Naive thymus-derived CD4-positive, alpha-beta T cell (primary cell): ENCODE measurements at regions not wholly inside any gene's neighbourhood (a gene's known extent, or its start where the extent isn't known, plus 50 kb on each side); places are given as distances from the start of the nearest gene placed in this dataset.
"Not testable (repeated sequence)": the region's sequence is repeated elsewhere in the genome, so short reads cannot be mapped to it uniquely, and the experiment has no call there.

Source experiments
- ATAC-seq: fragments of 150-1000 bp; cut with Tn5 transposase; 2 replicates; pipeline ENCODE4 v1.10.0; 2021; ENCODE audit warnings: mild to moderate bottlenecking, moderate library complexity
- CTCF ChIA-PET: fragments of 350-600 bp; sonication (Branson Sonifier 250); formaldehyde crosslinking; loops from one replicate; lab custom pipeline; 2021; ENCODE audit warnings: antibody characterized with exemption; lab: Charles Lee
- POLR2A ChIA-PET: fragments of 350-600 bp; sonication (Branson Sonifier 250); formaldehyde crosslinking; loops from one replicate; lab custom pipeline; 2021; ENCODE audit warnings: antibody characterized with exemption, inconsistent platforms; lab: Charles Lee
- DNase-seq, 9 donors: peaks; one replicate each; pipeline versions ENCODE4 v3.0.0 to v3.0.0-alpha.2; 2020 to 2022; ENCODE audit warnings: mixed read lengths in 1 of 9
- H3K27ac ChIP-seq: one replicate; pipeline ENCODE4 v1.7.0; 2013; ENCODE audit warnings: mild to moderate bottlenecking, low read depth, low read length, moderate library complexity
- H3K27me3 ChIP-seq, 2 donors: one replicate each; pipeline ENCODE4 v1.7.0; 2013; ENCODE audit warnings: low read length in 2 of 2, mild to moderate bottlenecking in 2 of 2, moderate library complexity in 2 of 2; ENCODE audit not compliant: control insufficient read depth in 2 of 2, insufficient read depth in 2 of 2
- H3K36me3 ChIP-seq, 3 experiments: 1 replicate in 2 of 3; 2 replicates in 1 of 3; pipeline ENCODE4 v1.7.0; 2013; ENCODE audit warnings: low read length in 3 of 3, mild to moderate bottlenecking in 3 of 3, moderate library complexity in 1 of 3; ENCODE audit not compliant: insufficient read depth in 3 of 3, control insufficient read depth in 2 of 3
- H3K4me1 ChIP-seq, 2 donors: one replicate each; pipeline ENCODE4 v1.7.0; 2013; ENCODE audit warnings: low read length in 2 of 2, mild to moderate bottlenecking in 2 of 2, moderate library complexity in 1 of 2; ENCODE audit not compliant: control insufficient read depth in 2 of 2, insufficient read depth in 2 of 2
- H3K4me3 ChIP-seq: 2 replicates; pipeline ENCODE4 v1.7.0; 2013; ENCODE audit warnings: mild to moderate bottlenecking, low read length
- H3K9me3 ChIP-seq, 3 experiments: 1 replicate in 2 of 3; 2 replicates in 1 of 3; pipeline ENCODE4 v1.7.0; 2013; ENCODE audit warnings: low read length in 3 of 3; ENCODE audit not compliant: control insufficient read depth in 2 of 3
- H3K27ac Mint-ChIP-seq, 9 donors: one replicate each; pipeline ENCODE4 v1.8.0; 2020 to 2022; ENCODE audit warnings: mixed read lengths in 9 of 9, mild to moderate bottlenecking in 8 of 9, moderate library complexity in 5 of 9, inconsistent platforms in 2 of 9
- H3K27me3 Mint-ChIP-seq, 5 donors: one replicate each; pipeline ENCODE4 v1.8.0; 2021 to 2022; ENCODE audit warnings: mixed read lengths in 5 of 5, mild to moderate bottlenecking in 1 of 5
- H3K36me3 Mint-ChIP-seq, 5 donors: one replicate each; pipeline ENCODE4 v1.8.0; 2020 to 2022; ENCODE audit warnings: mixed read lengths in 5 of 5, mild to moderate bottlenecking in 3 of 5, inconsistent platforms in 1 of 5
- H3K4me1 Mint-ChIP-seq, 7 donors: one replicate each; pipeline ENCODE4 v1.8.0; 2020 to 2022; ENCODE audit warnings: mixed read lengths in 7 of 7, mild to moderate bottlenecking in 3 of 7, inconsistent platforms in 1 of 7
- H3K4me3 Mint-ChIP-seq, 10 donors: one replicate each; pipeline ENCODE4 v1.8.0; 2020 to 2022; ENCODE audit warnings: mild to moderate bottlenecking in 10 of 10, mixed read lengths in 10 of 10, moderate library complexity in 6 of 10, inconsistent platforms in 2 of 10
- H3K9me3 Mint-ChIP-seq, 11 donors: one replicate each; pipeline ENCODE4 v1.8.0; 2020 to 2022; ENCODE audit warnings: mixed read lengths in 11 of 11, mild to moderate bottlenecking in 4 of 11, inconsistent platforms in 1 of 11, moderate library complexity in 1 of 11
- intact Hi-C, 2 donors: fragments of 100-400 bp; cut with micrococcal nuclease; formaldehyde crosslinking; loops; one replicate each; pipeline ENCODE4 v1.15.1; 2023

DNA sequence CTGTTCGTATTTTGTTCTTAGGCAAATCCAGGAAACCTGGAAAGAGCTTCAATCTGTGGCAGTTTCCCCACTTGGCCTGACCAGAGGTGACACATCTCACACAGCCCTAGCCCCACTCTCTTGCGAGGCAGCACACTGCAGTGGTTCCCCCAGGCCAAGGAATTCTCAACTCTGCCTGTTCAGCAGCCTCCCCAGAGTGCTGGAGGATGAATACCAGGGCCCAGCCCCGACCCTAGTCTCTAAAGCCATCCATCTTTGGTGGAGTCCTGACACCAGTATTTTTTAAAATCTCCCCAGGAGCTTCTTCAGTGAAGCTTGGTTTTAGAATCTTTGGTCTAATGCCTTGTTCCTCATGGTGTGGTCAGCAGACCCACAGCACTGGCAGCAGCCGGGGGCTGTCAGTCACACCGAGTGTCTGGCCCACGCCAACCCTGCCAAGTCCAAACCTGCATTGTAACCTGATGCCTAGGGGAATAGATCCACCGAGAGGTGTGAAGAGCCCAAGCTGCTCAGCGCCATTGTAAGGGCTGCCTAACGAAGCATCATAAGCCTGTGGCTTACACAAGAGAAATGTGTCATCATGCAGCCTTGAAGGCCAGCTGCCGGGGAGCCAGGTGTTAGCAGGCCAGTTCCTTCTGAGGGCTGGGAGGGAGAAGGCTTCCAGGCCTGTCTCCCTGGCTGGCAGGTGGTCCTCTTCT lies 428.7 kb upstream of the ID2 start:
- Histone ChIP-seq H3K9me3 (no peaks in the 10 kb centered on the region), H3K27me3 (no peaks in the 10 kb centered on the region), H3K36me3 (no peaks in the 10 kb centered on the region), H3K27ac (no peak overlapping the region), H3K4me3 (no peak overlapping the region), H3K4me1 (no peaks in the 10 kb centered on the region)
- ChIA-PET POLR2A (no interaction called here), CTCF (no interaction called here)
- ATAC-seq (no peak), DNase-seq (no peak)
- Mint-ChIP-seq H3K36me3 (peaks cover 0 to 11% (median 0%) of the 10 kb centered on the region in 5 donors), H3K4me1 (peaks cover 0 to 12% (median 8%) of the 10 kb centered on the region in 7 donors), H3K27me3 (peaks cover 0 to 5% (median 0%) of the 10 kb centered on the region in 5 donors), H3K9me3 (peaks cover 0 to 20% (median 6%) of the 10 kb centered on the region in 11 donors), H3K4me3 (no peak overlapping the region), H3K27ac (no peak overlapping the region)
- intact Hi-C loops, result no loop called here

DNA sequence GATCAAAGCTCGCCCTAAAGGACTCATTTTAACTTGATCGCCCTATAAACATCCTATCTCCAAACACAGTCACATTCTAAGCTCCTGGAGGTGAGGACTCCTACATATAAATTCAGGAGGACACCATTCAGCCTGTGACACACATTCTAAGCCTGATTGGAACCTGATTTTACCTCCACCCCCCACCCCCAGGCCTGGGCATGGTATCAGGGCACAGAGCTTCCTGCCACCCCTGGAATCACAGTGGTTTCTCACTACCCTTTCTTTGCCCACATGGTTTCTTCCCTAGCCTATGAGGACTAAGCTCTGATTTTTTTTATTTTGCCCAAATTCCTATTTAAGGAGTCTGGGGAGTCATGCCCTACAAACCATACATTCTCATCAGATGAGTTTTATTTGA lies 428.1 kb upstream of the ID2 start:
- intact Hi-C loops, result no loop called here
- no peak for ATAC-seq
- peaks cover 0 to 12% (median 8%) of the 10 kb centered on the region in 7 donors for H3K4me1 Mint-ChIP-seq
- H3K9me3 ChIP-seq, result no peaks in the 10 kb centered on the region
- CTCF ChIA-PET, result no interaction called here
- H3K27ac Mint-ChIP-seq, result no peak overlapping the region
- H3K9me3 Mint-ChIP-seq, result peaks cover 0 to 17% (median 6%) of the 10 kb centered on the region in 11 donors
- H3K27me3 Mint-ChIP-seq, result peaks cover 0 to 8% (median 0%) of the 10 kb centered on the region in 5 donors
- no peak overlapping the region for H3K27ac ChIP-seq
- no peaks in the 10 kb centered on the region for H3K36me3 ChIP-seq
- peaks cover 0 to 11% (median 0%) of the 10 kb centered on the region in 5 donors for H3K36me3 Mint-ChIP-seq
- H3K4me3 ChIP-seq, result no peak overlapping the region
- no peaks in the 10 kb centered on the region for H3K27me3 ChIP-seq
- no peak overlapping the region for H3K4me3 Mint-ChIP-seq
- POLR2A ChIA-PET, result no interaction called here
- H3K4me1 ChIP-seq, result no peaks in the 10 kb centered on the region
- no peak for DNase-seq

DNA sequence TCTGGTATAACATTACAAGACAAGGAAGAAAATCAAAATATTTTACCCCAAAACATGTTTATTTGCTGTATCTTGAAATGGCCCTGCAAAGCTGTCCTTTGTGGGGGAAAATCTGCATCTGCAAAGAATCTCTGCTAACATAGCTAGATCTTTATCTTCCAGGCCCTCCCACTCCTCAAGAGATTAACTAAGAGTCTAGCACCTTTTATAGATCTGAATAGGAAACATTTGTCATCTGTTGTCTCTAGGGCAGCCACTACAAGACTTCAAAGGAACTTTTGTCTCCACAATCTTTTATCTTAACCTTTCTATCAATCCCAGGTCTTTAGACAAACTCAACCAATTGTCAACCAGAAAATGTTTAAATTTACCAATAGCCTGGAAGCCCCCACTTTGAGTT lies 427.6 kb upstream of the ID2 start:
- H3K27ac Mint-ChIP-seq, CTCF ChIA-PET, H3K27me3 ChIP-seq, H3K27ac ChIP-seq, H3K9me3 ChIP-seq, POLR2A ChIA-PET, H3K27me3 Mint-ChIP-seq, DNase-seq, H3K4me3 ChIP-seq, ATAC-seq, H3K4me3 Mint-ChIP-seq, intact Hi-C loops, H3K4me1 ChIP-seq, H3K36me3 ChIP-seq: not testable (repeated sequence)
- H3K4me1 Mint-ChIP-seq, result peaks cover 0 to 12% (median 8%) of the 10 kb centered on the region in 7 donors
- H3K36me3 Mint-ChIP-seq, result peaks cover 0 to 11% (median 0%) of the 10 kb centered on the region in 5 donors
- peaks cover 0 to 17% (median 6%) of the 10 kb centered on the region in 11 donors for H3K9me3 Mint-ChIP-seq

DNA sequence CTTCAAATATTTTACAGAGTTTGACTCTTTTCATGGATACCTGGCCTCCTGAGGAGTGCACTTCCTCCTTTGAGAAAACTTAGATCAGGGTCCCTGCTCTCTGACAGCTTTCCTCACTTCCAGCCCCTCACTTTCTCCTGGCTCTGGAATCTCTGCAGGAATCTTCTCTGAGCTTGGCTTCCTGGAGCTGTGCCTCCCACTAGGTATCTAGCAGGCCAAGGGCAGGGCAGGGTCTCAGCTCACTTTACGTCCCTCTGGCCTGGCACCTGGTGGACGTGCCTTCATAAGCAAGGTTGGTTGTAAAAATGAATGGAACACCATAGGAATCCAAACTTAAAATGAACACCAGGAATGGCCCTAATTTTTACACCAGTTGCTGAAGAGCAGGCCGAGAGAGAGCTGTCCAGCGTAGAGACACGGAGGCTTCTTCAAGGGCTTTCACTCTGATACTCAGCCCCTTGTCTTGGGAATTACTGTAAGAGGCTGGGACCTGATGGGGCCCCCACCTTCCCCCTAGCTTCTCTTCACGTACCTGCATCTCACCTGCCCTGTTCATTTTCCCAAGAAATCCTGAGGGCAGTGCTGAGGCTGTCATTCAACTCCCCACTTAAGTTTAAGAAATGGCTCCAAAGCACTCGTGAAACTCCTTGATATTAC lies 426.9 kb upstream of the ID2 start:
- ATAC-seq, result no peak
- no peak overlapping the region for H3K27ac Mint-ChIP-seq
- intact Hi-C loops, result no loop called here

DNA sequence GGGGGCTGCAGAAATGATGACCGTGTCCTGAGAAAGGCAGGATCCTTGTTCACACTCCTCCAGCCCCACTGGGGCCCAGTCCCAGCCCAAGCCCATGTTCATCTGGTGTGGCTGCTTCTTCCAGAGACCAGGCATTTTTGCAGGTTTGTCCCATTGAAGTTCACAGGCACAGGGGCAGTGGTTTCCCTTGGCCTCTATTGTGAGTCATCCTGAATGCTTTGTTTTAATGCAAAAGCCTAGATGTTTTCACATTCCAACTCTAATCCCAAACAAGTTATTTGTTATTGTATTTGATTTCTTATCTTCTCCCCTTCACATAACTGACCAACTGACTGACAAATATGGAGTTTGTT lies 426.4 kb upstream of the ID2 start:
- no peaks in the 10 kb centered on the region for H3K36me3 ChIP-seq
- peaks cover 0 to 10% (median 3%) of the 10 kb centered on the region in 11 donors for H3K9me3 Mint-ChIP-seq
- H3K4me3 ChIP-seq, result no peak overlapping the region
- ChIA-PET CTCF (no interaction called here), POLR2A (no interaction called here)
- no peaks in the 10 kb centered on the region for H3K27me3 ChIP-seq
- H3K4me3 Mint-ChIP-seq, result no peak overlapping the region
- no peak overlapping the region for H3K27ac Mint-ChIP-seq
- H3K27ac ChIP-seq, result no peak overlapping the region
- H3K27me3 Mint-ChIP-seq, result peaks cover 0 to 10% (median 0%) of the 10 kb centered on the region in 5 donors
- ATAC-seq (no peak), DNase-seq (no peak)
- no peaks in the 10 kb centered on the region for H3K4me1 ChIP-seq
- peaks cover 0 to 10% (median 0%) of the 10 kb centered on the region in 5 donors for H3K36me3 Mint-ChIP-seq
- H3K9me3 ChIP-seq, result no peaks in the 10 kb centered on the region
- intact Hi-C loops, result no loop called here
- peaks cover 0 to 12% (median 8%) of the 10 kb centered on the region in 7 donors for H3K4me1 Mint-ChIP-seq

More for the DNA sequence above, 426.9 kb upstream of the ID2 start:
- Mint-ChIP-seq H3K4me3 (no peak overlapping the region), H3K27me3 (peaks cover 0 to 10% (median 0%) of the 10 kb centered on the region in 5 donors), H3K4me1 (peaks cover 0 to 12% (median 8%) of the 10 kb centered on the region in 7 donors), H3K9me3 (peaks cover 0 to 14% (median 6%) of the 10 kb centered on the region in 11 donors), H3K36me3 (peaks cover 0 to 11% (median 0%) of the 10 kb centered on the region in 5 donors)
- no peak overlapping the region for H3K27ac ChIP-seq
- no peaks in the 10 kb centered on the region for H3K27me3 ChIP-seq
- no peaks in the 10 kb centered on the region for H3K36me3 ChIP-seq
- CTCF ChIA-PET, result no interaction called here
- no peaks in the 10 kb centered on the region for H3K4me1 ChIP-seq
- no peak for DNase-seq
- H3K9me3 ChIP-seq, result no peaks in the 10 kb centered on the region
- H3K4me3 ChIP-seq, result no peak overlapping the region
- POLR2A ChIA-PET, result no interaction called here

DNA sequence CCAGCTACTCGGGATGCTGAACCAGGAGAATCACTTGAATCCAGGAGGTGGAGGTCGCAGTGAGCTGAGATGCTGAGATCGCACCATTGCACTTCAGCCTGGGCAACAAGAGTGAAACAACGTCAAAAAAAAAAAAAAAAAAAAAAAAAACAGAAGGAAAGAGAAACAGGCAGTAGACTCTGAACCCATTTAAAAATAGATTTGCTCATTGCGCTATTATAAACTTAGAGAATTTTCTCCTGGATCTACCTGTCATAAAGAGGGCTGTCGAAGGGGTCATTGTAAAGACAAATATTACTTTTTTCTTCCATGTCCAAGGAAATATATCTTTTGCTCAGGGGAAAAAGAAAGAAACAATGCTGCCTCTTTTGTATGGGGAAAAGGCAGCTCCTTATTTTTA lies 425.0 kb upstream of the ID2 start:
- no peak overlapping the region for H3K4me3 Mint-ChIP-seq
- H3K9me3 ChIP-seq, result no peaks in the 10 kb centered on the region
- H3K4me3 ChIP-seq, result no peak overlapping the region
- ATAC-seq (no peak), DNase-seq (no peak)
- no peaks in the 10 kb centered on the region for H3K4me1 ChIP-seq
- H3K27me3 Mint-ChIP-seq, result peaks cover 0 to 12% (median 0%) of the 10 kb centered on the region in 5 donors
- no peak overlapping the region for H3K27ac Mint-ChIP-seq
- intact Hi-C loops, result no loop called here
- H3K9me3 Mint-ChIP-seq, result peaks cover 0 to 2% (median 0%) of the 10 kb centered on the region in 11 donors
- H3K36me3 Mint-ChIP-seq, result peaks cover 0 to 8% (median 0%) of the 10 kb centered on the region in 5 donors
- POLR2A ChIA-PET, result no interaction called here
- no peak overlapping the region for H3K27ac ChIP-seq
- H3K4me1 Mint-ChIP-seq, result peaks cover 0 to 12% (median 8%) of the 10 kb centered on the region in 7 donors
- CTCF ChIA-PET, result no interaction called here
- H3K27me3 ChIP-seq, result no peaks in the 10 kb centered on the region
- no peaks in the 10 kb centered on the region for H3K36me3 ChIP-seq
